Esophagus squamous epithelium (tissue), 4 donors: ENCODE measurements at regions not wholly inside any gene's neighbourhood (a gene's known extent, or its start where the extent isn't known, plus 50 kb on each side); places are given as distances from the start of the nearest gene placed in this dataset.

ENCODE experiments used
- CTCF ChIP-seq, 6 experiments: fragments of 450-650 bp in 4 of 6; fragments of 200-600 bp in 2 of 6; sonication (generic) in 2 of 6; IDR thresholded peaks; one replicate each; pipeline ENCODE4 v1.5.1; 2016 to 2019; ENCODE audit warnings: antibody characterized with exemption in 6 of 6, mild to moderate bottlenecking in 4 of 6, moderate library complexity in 4 of 6
- POLR2A ChIP-seq, 4 donors: fragments of 450-650 bp; IDR thresholded peaks; one replicate each; pipeline ENCODE4 v1.6.1; 2017; ENCODE audit warnings: antibody characterized with exemption in 4 of 4, mild to moderate bottlenecking in 4 of 4, moderate library complexity in 3 of 4

- TF ChIP-seq CTCF (IDR thresholded peaks at IDR 0.05) = no peak
- TF ChIP-seq POLR2A (IDR thresholded peaks at IDR 0.05) = no peak
These were observed 142.6 kb upstream of the PRDM1 start for GRCh38 chr6:105943514-105943913.
